COR-L47 (cell line): ENCODE measurements at regions not wholly inside any gene's neighbourhood (a gene's known extent, or its start where the extent isn't known, plus 50 kb on each side); places are given as distances from the start of the nearest gene placed in this dataset.

Experiments used
- DNase-seq: peaks from one replicate; lab custom pipeline; 2025; lab: John Stamatoyannopoulos, UW

- no peak for DNase-seq
These were observed 88.2 kb upstream of the DAP start for GRCh38 chr5:10849278-10849677.

- DNase-seq, result no peak
These were observed 83.0 kb upstream of the DAP start for GRCh38 chr5:10844016-10844415.

GRCh38 chr5:10842823-10843222 is 81.8 kb upstream of the DAP start:
- no peak for DNase-seq

GRCh38 chr5:10839916-10840599 is 79.0 kb upstream of the DAP start:
- DNase-seq, result no peak

- DNase-seq, result no peak
These were observed 78.1 kb upstream of the DAP start for GRCh38 chr5:10839118-10839517.

GRCh38 chr5:10838038-10838437 is 77.0 kb upstream of the DAP start:
- DNase-seq, result no peak

GRCh38 chr5:10836986-10837385 is 76.0 kb upstream of the DAP start:
- DNase-seq, result no peak

- DNase-seq, result no peak
These were observed 73.7 kb upstream of the DAP start for GRCh38 chr5:10834695-10835094.

GRCh38 chr5:10832987-10833386 is 72.0 kb upstream of the DAP start:
- no peak for DNase-seq

- no peak for DNase-seq
These were observed 71.4 kb upstream of the DAP start for GRCh38 chr5:10832421-10832820.

GRCh38 chr5:10831419-10831818 is 70.4 kb upstream of the DAP start:
- no peak for DNase-seq

GRCh38 chr5:10828241-10828640 is 67.2 kb upstream of the DAP start:
- DNase-seq, result no peak

GRCh38 chr5:10827571-10827970 is 66.5 kb upstream of the DAP start:
- no peak for DNase-seq

- no peak for DNase-seq
These were observed 65.9 kb upstream of the DAP start for GRCh38 chr5:10826971-10827370.

GRCh38 chr5:10825897-10826644 is 65.0 kb upstream of the DAP start:
- no peak for DNase-seq

GRCh38 chr5:10812218-10812617 is 51.2 kb upstream of the DAP start:
- no peak for DNase-seq
